MM.1S (cell line): ENCODE measurements at regions not wholly inside any gene's neighbourhood (a gene's known extent, or its start where the extent isn't known, plus 50 kb on each side); places are given as distances from the start of the nearest gene placed in this dataset.

Experiments used
- DNase-seq: peaks from one replicate; pipeline ENCODE4 v3.0.0-alpha.2; 2015
- H2AFZ ChIP-seq: fragments of 300-600 bp; sonication (generic); 2 replicates; pipeline ENCODE4 v1.6.0; 2016; ENCODE audit warnings: antibody characterized with exemption, low read length
- H3F3A ChIP-seq: fragments of 300-600 bp; sonication (generic); 2 replicates; pipeline ENCODE4 v1.6.1; 2016; ENCODE audit warnings: mild to moderate bottlenecking, antibody characterized with exemption, low read length, moderate library complexity, mixed read lengths; ENCODE audit not compliant: insufficient read depth
- H3K27ac ChIP-seq: fragments of 300-600 bp; sonication (generic); 2 replicates; pipeline ENCODE4 v1.5.1; 2016; ENCODE audit warnings: mild to moderate bottlenecking, low read length
- H3K27me3 ChIP-seq: fragments of 300-600 bp; sonication (generic); replicated peaks from 2 replicates; pipeline ENCODE4 v1.6.0; 2016; ENCODE audit warnings: low read length; ENCODE audit not compliant: insufficient read depth
- H3K36me3 ChIP-seq: fragments of 300-600 bp; sonication (generic); replicated peaks from 2 replicates; pipeline ENCODE4 v1.6.1; 2016; ENCODE audit warnings: mild to moderate bottlenecking, low read length, mixed read lengths; ENCODE audit not compliant: insufficient read depth
- H3K4me1 ChIP-seq: fragments of 300-600 bp; sonication (generic); 2 replicates; pipeline ENCODE4 v1.6.1; 2016; ENCODE audit warnings: low read length, mixed read lengths
- H3K4me2 ChIP-seq: fragments of 300-600 bp; sonication (generic); 2 replicates; pipeline ENCODE4 v1.6.0; 2016; ENCODE audit warnings: low read depth, low read length
- H3K4me3 ChIP-seq: fragments of 300-600 bp; sonication (generic); 2 replicates; pipeline ENCODE4 v1.5.1; 2016; ENCODE audit warnings: low read length, mixed read lengths
- H3K79me2 ChIP-seq: fragments of 300-600 bp; sonication (generic); 2 replicates; pipeline ENCODE4 v1.6.1; 2016; ENCODE audit warnings: mixed run types, low read length, mixed read lengths
- H3K9ac ChIP-seq: fragments of 300-600 bp; sonication (generic); 2 replicates; pipeline ENCODE4 v1.6.1; 2016; ENCODE audit warnings: low read length, mixed read lengths
- H3K9me2 ChIP-seq: fragments of 300-600 bp; sonication (generic); replicated peaks from 2 replicates; pipeline ENCODE4 v1.6.1; 2016; ENCODE audit warnings: mild to moderate bottlenecking, low read length, mixed read lengths; ENCODE audit not compliant: insufficient read depth
- H3K9me3 ChIP-seq: fragments of 300-600 bp; sonication (generic); replicated peaks from 2 replicates; pipeline ENCODE4 v1.6.1; 2016; ENCODE audit warnings: mild to moderate bottlenecking, low read length, mixed read lengths; ENCODE audit not compliant: insufficient read depth
- H4K20me1 ChIP-seq: fragments of 300-600 bp; sonication (generic); 2 replicates; pipeline ENCODE4 v1.6.1; 2016; ENCODE audit warnings: mild to moderate bottlenecking, low read length, moderate library complexity, mixed read lengths; ENCODE audit not compliant: insufficient read depth
- EZH2 ChIP-seq: fragments of 300-600 bp; sonication (generic); optimal IDR thresholded peaks from 2 replicates; pipeline ENCODE3; 2017; ENCODE audit warnings: low read depth, mild to moderate bottlenecking, antibody characterized with exemption, low read length, mixed read lengths
- EZH2phosphoT487 ChIP-seq: fragments of 300-600 bp; sonication (generic); IDR thresholded peaks from 2 replicates; pipeline ENCODE4 v1.6.1; 2018; ENCODE audit warnings: antibody characterized with exemption, low read length
- TF ChIP-seq, protein P1 (sequence below): fragments of 300-600 bp; sonication (generic); IDR thresholded peaks from 2 replicates; pipeline ENCODE4 v1.5.1; 2016; ENCODE audit warnings: antibody characterized with exemption, low read length, mixed read lengths

DNA sequence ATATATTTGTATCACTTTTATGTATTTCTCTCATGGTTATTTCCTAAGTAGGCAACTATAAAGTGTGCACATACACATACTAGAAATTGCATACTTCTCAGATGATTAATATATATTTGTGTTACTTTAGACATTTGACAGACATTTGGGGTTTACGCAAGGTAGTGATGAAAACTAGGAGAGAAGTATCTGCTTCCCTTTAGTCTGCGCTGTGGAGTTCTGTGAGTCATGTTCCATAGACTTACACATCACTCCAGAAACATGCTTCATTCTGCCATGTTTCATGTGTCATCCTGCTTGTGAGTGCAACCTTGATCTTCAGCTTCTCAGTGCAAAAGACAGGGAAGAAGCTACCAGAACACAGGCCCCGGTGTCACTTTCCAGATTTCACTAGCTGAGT, 200.7 kb upstream of the BMP2 start:
- Histone ChIP-seq H3K9me3 (no peaks in the 10 kb centered on the region), H3K27ac (no peak overlapping the region), H4K20me1 (no peaks in the 10 kb centered on the region), H3K9ac (no peak overlapping the region), H3K4me2 (no peak overlapping the region), H3K4me1 (no peaks in the 10 kb centered on the region), H3K79me2 (no peaks in the 10 kb centered on the region), H3K9me2 (no peaks in the 10 kb centered on the region), H2AFZ (no peak overlapping the region), H3F3A (no peaks in the 10 kb centered on the region), H3K27me3 (no peaks in the 10 kb centered on the region), H3K4me3 (no peak overlapping the region), H3K36me3 (no peaks in the 10 kb centered on the region)
- TF ChIP-seq EZH2: no peak
- no peak for TF ChIP-seq EZH2phosphoT487
- TF ChIP-seq, protein P1, sequence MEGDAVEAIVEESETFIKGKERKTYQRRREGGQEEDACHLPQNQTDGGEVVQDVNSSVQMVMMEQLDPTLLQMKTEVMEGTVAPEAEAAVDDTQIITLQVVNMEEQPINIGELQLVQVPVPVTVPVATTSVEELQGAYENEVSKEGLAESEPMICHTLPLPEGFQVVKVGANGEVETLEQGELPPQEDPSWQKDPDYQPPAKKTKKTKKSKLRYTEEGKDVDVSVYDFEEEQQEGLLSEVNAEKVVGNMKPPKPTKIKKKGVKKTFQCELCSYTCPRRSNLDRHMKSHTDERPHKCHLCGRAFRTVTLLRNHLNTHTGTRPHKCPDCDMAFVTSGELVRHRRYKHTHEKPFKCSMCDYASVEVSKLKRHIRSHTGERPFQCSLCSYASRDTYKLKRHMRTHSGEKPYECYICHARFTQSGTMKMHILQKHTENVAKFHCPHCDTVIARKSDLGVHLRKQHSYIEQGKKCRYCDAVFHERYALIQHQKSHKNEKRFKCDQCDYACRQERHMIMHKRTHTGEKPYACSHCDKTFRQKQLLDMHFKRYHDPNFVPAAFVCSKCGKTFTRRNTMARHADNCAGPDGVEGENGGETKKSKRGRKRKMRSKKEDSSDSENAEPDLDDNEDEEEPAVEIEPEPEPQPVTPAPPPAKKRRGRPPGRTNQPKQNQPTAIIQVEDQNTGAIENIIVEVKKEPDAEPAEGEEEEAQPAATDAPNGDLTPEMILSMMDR: no peak
- no peak for DNase-seq

DNA sequence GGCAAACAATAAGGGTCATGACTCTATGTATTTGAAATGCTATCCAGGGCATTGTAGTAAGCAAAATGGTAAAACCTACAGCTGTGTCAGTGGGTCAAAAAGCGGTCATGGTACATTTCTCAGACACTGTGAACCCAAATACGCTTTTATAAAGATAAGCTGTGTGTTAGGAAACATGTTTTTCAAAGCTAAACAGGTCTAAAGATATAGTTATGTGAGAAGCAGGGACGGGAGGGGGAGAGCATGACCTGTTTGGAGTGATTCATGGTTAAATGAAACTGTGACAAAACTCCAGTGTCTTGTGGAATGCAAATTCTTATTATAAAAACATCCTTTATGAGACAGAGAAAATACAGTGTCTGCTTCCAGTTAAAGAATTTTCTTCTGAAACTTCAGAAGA, 205.4 kb upstream of the BMP2 start:
- Histone ChIP-seq H3K4me3 (no peak overlapping the region), H3K27me3 (no peaks in the 10 kb centered on the region), H3K9me3 (no peaks in the 10 kb centered on the region), H3K4me1 (no peaks in the 10 kb centered on the region), H3K79me2 (no peaks in the 10 kb centered on the region), H3K9me2 (no peaks in the 10 kb centered on the region), H4K20me1 (no peaks in the 10 kb centered on the region), H3K9ac (no peak overlapping the region), H2AFZ (no peak overlapping the region), H3K4me2 (no peak overlapping the region), H3K27ac (no peak overlapping the region), H3K36me3 (no peaks in the 10 kb centered on the region), H3F3A (no peaks in the 10 kb centered on the region)
- no peak for TF ChIP-seq EZH2
- no peak for TF ChIP-seq EZH2phosphoT487
- TF ChIP-seq, protein P1: no peak
- DNase-seq: no peak

DNA sequence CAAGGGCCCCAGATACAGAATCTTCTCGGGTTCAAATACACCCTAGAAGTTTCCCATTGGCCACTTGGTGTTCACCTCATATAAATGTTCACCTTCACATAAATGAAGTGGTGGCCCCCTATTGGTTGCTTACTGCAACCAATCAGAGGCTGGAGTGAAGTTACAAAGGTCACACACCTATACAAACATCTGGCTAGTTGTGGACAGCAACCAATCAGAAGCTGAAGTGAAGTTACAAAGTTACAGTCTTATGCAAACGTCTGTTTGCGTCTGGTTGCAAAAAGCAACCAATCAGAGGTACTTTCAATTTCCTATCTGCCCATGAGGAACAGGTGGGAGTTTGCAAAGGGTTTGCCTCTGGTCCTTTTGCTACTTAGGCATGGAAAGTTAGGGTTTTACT, 206.5 kb upstream of the BMP2 start:
- Histone ChIP-seq H3K36me3 (no peaks in the 10 kb centered on the region), H3K27me3 (no peaks in the 10 kb centered on the region), H3K9me3 (no peaks in the 10 kb centered on the region), H2AFZ (peak overlapping the region; percentile 64), H3K27ac (no peak overlapping the region), H4K20me1 (no peaks in the 10 kb centered on the region), H3K79me2 (no peaks in the 10 kb centered on the region), H3K9ac (no peak overlapping the region), H3K4me2 (peak overlapping the region; percentile 40), H3F3A (no peaks in the 10 kb centered on the region), H3K9me2 (no peaks in the 10 kb centered on the region), H3K4me3 (peak overlapping the region; percentile 31), H3K4me1 (no peaks in the 10 kb centered on the region)
- peak; percentile 47 for DNase-seq
- TF ChIP-seq, protein P1: peak; percentile 8; the same call in 1 of the 2 replicates
- no peak for TF ChIP-seq EZH2phosphoT487

DNA sequence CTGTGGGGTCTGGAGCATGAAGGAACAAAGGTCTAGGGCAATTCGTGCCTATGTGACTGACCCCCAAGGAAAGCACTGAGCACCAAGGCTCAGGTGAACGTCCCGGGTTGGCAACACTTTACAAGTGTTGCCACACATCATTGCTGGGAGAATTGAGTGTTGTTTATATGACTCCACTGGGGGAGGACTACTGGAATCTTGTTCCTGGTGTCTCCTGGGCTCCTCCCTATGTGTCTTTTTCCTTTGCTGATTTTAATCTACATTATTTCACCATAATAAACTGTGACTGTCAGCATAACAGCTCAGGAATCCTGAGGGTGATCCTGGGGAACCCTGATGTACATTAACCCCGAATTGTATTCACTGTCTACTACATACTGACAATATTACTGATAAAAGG, 207.7 kb upstream of the BMP2 start:
- H3K9me3 ChIP-seq: no peaks in the 10 kb centered on the region
- H3K79me2 ChIP-seq: no peaks in the 10 kb centered on the region
- H3K9ac ChIP-seq: no peak overlapping the region
- H3K27me3 ChIP-seq: no peaks in the 10 kb centered on the region
- no peak for DNase-seq
- no peaks in the 10 kb centered on the region for H3K9me2 ChIP-seq
- no peak overlapping the region for H2AFZ ChIP-seq
- no peaks in the 10 kb centered on the region for H3K36me3 ChIP-seq
- H3K4me2 ChIP-seq: no peak overlapping the region
- TF ChIP-seq EZH2 (no peak), EZH2phosphoT487 (no peak)
- TF ChIP-seq, protein P1: no peak
- H3K27ac ChIP-seq: no peak overlapping the region
- H3K4me3 ChIP-seq: no peak overlapping the region
- H4K20me1 ChIP-seq: no peaks in the 10 kb centered on the region
- no peaks in the 10 kb centered on the region for H3K4me1 ChIP-seq
- H3F3A ChIP-seq: no peaks in the 10 kb centered on the region
